ENCODE measurements at regions not wholly inside any gene's neighbourhood (a gene's known extent, or its start where the extent isn't known, plus 50 kb on each side); places are given as distances from the start of the nearest gene placed in this dataset.

DNA sequence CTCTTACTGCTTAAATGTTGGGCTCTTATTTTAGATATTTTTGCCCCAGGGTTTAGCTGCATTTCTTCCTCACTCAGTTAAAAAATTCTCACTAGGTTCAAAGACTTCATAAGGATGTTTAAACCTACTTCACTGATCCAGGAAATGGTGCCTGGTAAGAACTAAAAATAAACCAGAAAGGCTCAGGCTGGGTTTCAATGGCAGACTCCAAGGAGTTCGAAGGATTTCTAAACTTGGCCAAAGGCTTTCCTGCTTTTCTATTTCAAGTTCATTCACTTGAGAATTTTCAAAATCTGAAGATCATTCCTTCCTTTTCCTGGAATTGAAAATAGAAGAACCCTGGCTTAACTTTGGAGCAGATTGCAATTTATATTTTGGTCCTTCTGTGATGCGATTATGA, 193.0 kb upstream of the MAP1B start:
- Histone ChIP-seq H3K27me3 (ENCODE audit: control insufficient read depth, insufficient read depth, low read length) (no peaks in the 10 kb centered on the region), H3K36me3 (ENCODE audit: control insufficient read depth, insufficient read depth, low read length) (no peaks in the 10 kb centered on the region), H3K4me3 (ENCODE audit: low read depth, low read length) (no peak overlapping the region)
- DNase-seq (ENCODE audit: low read depth) = no peak
- TF ChIP-seq, protein P1, sequence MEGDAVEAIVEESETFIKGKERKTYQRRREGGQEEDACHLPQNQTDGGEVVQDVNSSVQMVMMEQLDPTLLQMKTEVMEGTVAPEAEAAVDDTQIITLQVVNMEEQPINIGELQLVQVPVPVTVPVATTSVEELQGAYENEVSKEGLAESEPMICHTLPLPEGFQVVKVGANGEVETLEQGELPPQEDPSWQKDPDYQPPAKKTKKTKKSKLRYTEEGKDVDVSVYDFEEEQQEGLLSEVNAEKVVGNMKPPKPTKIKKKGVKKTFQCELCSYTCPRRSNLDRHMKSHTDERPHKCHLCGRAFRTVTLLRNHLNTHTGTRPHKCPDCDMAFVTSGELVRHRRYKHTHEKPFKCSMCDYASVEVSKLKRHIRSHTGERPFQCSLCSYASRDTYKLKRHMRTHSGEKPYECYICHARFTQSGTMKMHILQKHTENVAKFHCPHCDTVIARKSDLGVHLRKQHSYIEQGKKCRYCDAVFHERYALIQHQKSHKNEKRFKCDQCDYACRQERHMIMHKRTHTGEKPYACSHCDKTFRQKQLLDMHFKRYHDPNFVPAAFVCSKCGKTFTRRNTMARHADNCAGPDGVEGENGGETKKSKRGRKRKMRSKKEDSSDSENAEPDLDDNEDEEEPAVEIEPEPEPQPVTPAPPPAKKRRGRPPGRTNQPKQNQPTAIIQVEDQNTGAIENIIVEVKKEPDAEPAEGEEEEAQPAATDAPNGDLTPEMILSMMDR (IDR thresholded peaks at IDR 0.05; ENCODE audit: insufficient read depth, low read length, poor library complexity, severe bottlenecking) = no peak

DNA sequence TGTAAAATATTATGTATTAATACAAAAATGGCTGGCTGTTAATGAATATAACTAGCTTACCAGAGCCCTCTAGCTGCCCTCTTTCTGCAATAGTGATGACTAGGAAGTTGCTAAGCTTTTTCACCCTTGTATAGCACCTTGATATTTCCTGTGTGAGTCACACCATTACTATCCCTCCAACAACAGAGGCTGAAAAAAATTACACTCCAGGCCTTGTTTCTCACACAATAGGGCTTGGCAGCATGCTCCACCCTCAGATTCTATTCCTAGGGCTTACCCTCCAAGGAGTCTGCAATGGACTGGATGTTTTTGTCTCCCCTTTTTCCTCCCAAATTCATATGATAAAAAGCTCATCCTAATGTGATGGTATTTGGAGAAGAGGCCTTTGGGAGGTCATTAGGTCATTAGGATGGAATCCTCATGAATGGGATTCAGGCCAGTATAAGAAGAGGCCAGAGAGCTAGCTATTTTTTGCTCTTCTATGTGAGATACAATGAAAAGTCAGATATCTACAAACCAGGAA, 184.6 kb upstream of the MAP1B start:
- TF ChIP-seq, protein P1 (IDR thresholded peaks at IDR 0.05; ENCODE audit: insufficient read depth, low read length, poor library complexity, severe bottlenecking) = no peak
- H3K4me3 ChIP-seq (ENCODE audit: low read depth, low read length) = no peak overlapping the region

DNA sequence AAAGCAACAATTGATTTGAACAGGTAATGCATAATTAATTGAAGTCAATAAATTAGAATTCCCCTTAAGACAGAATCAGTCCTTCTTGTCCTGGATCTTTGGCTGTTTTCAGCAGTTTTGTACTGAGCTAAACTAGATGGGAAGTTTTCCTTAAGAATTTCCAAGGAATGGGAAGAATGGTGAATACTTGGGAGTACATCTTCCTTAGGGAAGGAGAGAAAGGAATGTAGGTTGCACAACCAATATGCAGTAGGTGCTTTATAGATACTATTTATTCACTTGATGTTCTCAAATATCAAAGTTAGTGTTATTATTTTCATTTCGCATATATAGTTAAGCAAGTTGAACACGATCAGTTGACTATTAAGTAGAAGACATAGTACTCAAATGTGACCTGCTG, 183.5 kb upstream of the MAP1B start:
- TF ChIP-seq, protein P1 (IDR thresholded peaks at IDR 0.05; ENCODE audit: insufficient read depth, low read length, poor library complexity, severe bottlenecking) = no peak
- DNase-seq (ENCODE audit: low read depth) = no peak
- H3K27me3 ChIP-seq (ENCODE audit: control insufficient read depth, insufficient read depth, low read length) = no peaks in the 10 kb centered on the region
- no peak overlapping the region for H3K4me3 ChIP-seq (ENCODE audit: low read depth, low read length)
- no peaks in the 10 kb centered on the region for H3K36me3 ChIP-seq (ENCODE audit: control insufficient read depth, insufficient read depth, low read length)

More for the DNA sequence above, 184.6 kb upstream of the MAP1B start:
- Histone ChIP-seq H3K36me3 (ENCODE audit: control insufficient read depth, insufficient read depth, low read length) (no peaks in the 10 kb centered on the region), H3K27me3 (ENCODE audit: control insufficient read depth, insufficient read depth, low read length) (no peaks in the 10 kb centered on the region)
- DNase-seq (ENCODE audit: low read depth) = peak; percentile 82

DNA sequence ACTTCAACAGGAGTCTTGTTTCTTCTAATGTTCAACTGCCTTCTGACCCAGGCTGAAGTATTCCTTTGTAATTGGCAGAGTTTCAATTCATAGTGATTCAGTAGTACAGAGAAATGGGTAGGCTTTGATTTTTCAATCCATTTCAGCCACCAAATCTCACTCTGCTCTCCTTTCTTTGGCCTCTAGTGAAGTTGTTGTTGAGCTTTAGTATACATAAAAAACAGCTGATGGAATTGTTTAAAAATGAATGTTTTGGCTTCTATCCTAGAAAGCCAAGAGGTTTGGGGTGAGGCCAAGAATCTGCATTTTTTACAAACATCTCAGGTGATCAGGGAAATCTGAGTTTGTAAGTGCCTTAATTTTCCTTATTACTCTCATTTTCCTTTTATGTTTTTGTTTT, 182.9 kb upstream of the MAP1B start:
- TF ChIP-seq, protein P1 (IDR thresholded peaks at IDR 0.05; ENCODE audit: insufficient read depth, low read length, poor library complexity, severe bottlenecking) = no peak
- no peak for DNase-seq (ENCODE audit: low read depth)
- no peaks in the 10 kb centered on the region for H3K36me3 ChIP-seq (ENCODE audit: control insufficient read depth, insufficient read depth, low read length)
- no peak overlapping the region for H3K4me3 ChIP-seq (ENCODE audit: low read depth, low read length)
- H3K27me3 ChIP-seq (ENCODE audit: control insufficient read depth, insufficient read depth, low read length) = no peaks in the 10 kb centered on the region

DNA sequence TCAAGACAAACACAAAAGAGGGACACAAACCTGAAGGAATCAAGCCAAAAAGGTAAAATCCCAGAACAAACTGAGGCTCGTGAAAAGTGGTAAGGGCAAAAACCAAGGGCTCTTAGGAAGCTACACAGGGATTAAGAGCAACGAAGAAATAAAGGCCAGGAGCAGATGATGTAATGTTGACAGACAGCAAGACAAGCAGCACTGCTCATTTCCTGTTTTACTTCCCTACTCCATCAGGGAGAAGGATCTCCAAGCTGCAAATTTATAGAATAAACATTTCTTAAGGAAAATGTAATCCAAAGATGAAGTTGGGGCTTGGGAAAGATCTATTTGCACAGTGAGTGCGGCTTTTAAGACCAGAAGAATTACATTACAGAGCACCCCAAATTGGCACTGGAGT, 182.3 kb upstream of the MAP1B start:
- Histone ChIP-seq H3K4me3 (ENCODE audit: low read depth, low read length) (no peak overlapping the region), H3K27me3 (ENCODE audit: control insufficient read depth, insufficient read depth, low read length) (no peaks in the 10 kb centered on the region), H3K36me3 (ENCODE audit: control insufficient read depth, insufficient read depth, low read length) (no peaks in the 10 kb centered on the region)
- TF ChIP-seq, protein P1 (IDR thresholded peaks at IDR 0.05; ENCODE audit: insufficient read depth, low read length, poor library complexity, severe bottlenecking) = no peak
- DNase-seq (ENCODE audit: low read depth) = no peak

DNA sequence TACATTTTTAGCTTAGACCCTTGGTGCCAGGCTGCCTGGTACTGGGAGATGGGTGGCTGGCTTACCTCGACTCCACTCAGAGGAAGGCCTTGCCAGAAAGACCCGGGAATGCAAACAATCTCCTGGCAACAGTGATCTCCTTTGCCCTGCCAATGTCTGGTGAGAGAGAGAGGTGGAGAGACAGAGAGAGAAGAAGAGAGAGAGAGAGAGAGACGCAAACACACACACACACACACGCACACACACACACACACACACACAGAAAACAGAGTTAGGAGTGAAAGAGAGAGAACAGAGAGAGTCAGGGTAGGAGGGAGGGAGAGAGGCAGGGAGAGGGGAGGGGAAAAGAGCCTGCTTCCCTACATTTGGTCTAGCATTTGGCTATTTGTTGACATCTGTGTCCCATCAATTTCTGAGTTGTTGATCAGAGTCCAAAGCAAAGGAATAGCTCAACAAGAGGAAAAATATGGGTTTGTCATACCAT, 181.6 kb upstream of the MAP1B start:
- Histone ChIP-seq H3K36me3 (ENCODE audit: control insufficient read depth, insufficient read depth, low read length) (no peaks in the 10 kb centered on the region), H3K27me3 (ENCODE audit: control insufficient read depth, insufficient read depth, low read length) (no peaks in the 10 kb centered on the region), H3K4me3 (ENCODE audit: low read depth, low read length) (no peak overlapping the region)
- TF ChIP-seq, protein P1 (IDR thresholded peaks at IDR 0.05; ENCODE audit: insufficient read depth, low read length, poor library complexity, severe bottlenecking) = no peak
- no peak for DNase-seq (ENCODE audit: low read depth)
